Skeletal muscle tissue (tissue), 3 donors: ENCODE measurements at regions not wholly inside any gene's neighbourhood (a gene's known extent, or its start where the extent isn't known, plus 50 kb on each side); places are given as distances from the start of the nearest gene placed in this dataset.
"Not testable (repeated sequence)": the region's sequence is repeated elsewhere in the genome, so short reads cannot be mapped to it uniquely, and the experiment has no call there.

Source experiments
- H3K27ac ChIP-seq: one replicate; pipeline ENCODE4 v1.7.0; 2013; ENCODE audit warnings: mild to moderate bottlenecking, low read depth, low read length, inconsistent platforms
- H3K27me3 ChIP-seq, 3 donors: one replicate each; pipeline ENCODE4 v1.7.0; 2013; ENCODE audit warnings: low read length in 3 of 3; ENCODE audit not compliant: control insufficient read depth in 3 of 3, insufficient read depth in 3 of 3
- H3K36me3 ChIP-seq, 3 donors: one replicate each; pipeline ENCODE4 v1.7.0; 2013; ENCODE audit warnings: low read length in 3 of 3; ENCODE audit not compliant: control insufficient read depth in 3 of 3, insufficient read depth in 3 of 3
- H3K4me1 ChIP-seq, 3 donors: one replicate each; pipeline ENCODE4 v1.7.0; 2013; ENCODE audit warnings: low read length in 3 of 3, mild to moderate bottlenecking in 3 of 3; ENCODE audit not compliant: control insufficient read depth in 3 of 3, insufficient read depth in 3 of 3
- H3K4me3 ChIP-seq, 3 donors: one replicate each; pipeline ENCODE4 v1.7.0; 2013; ENCODE audit warnings: low read length in 3 of 3
- H3K9ac ChIP-seq, 3 donors: one replicate each; pipeline ENCODE4 v1.7.0; 2013; ENCODE audit warnings: low read length in 3 of 3, mild to moderate bottlenecking in 3 of 3, moderate library complexity in 2 of 3, low read depth in 1 of 3
- H3K9me3 ChIP-seq, 3 donors: one replicate each; pipeline ENCODE4 v1.7.0; 2013; ENCODE audit warnings: low read length in 3 of 3; ENCODE audit not compliant: control insufficient read depth in 3 of 3
- donor health status: Osteomylitis.

- H3K9ac ChIP-seq = no peak overlapping the region
- H3K36me3 ChIP-seq = no peaks in the 10 kb centered on the region
- H3K27ac ChIP-seq = no peak overlapping the region
- peaks cover 0 to 8% (median 0%) of the 10 kb centered on the region in 3 donors for H3K27me3 ChIP-seq
- H3K4me1 ChIP-seq = peaks cover 0 to 3% (median 0%) of the 10 kb centered on the region in 3 donors
- no peak overlapping the region for H3K4me3 ChIP-seq
- H3K9me3 ChIP-seq = no peaks in the 10 kb centered on the region
Observed at GRCh38 chr1:56132520-56132919, 446.8 kb downstream of the PLPP3 start.

DNA sequence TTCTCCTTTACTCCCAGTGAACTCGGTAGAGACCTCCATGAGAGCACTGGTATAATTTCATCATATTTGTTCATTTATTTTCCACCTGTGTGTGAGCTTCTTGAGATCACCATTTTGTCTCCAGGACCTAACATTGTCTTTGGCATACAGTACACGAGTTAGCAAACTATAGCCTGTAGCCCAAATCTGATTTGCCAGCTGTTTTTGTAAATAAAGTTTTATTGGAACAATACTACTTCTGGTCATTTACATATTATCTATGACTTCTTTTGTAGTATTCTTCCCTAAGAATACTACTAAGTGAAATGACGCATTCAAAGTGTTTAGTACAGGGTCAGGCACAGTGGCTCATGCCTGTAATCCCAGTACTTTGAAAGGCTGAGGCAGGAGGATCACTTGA is 449.5 kb downstream of the PLPP3 start:
- no peak overlapping the region for H3K27ac ChIP-seq
- H3K36me3 ChIP-seq = no peaks in the 10 kb centered on the region
- peaks cover 0 to 3% (median 0%) of the 10 kb centered on the region in 3 donors for H3K4me1 ChIP-seq
- no peaks in the 10 kb centered on the region for H3K9me3 ChIP-seq
- H3K9ac ChIP-seq = no peak overlapping the region
- peaks cover 0 to 3% (median 0%) of the 10 kb centered on the region in 3 donors for H3K27me3 ChIP-seq
- H3K4me3 ChIP-seq = no peak overlapping the region

DNA sequence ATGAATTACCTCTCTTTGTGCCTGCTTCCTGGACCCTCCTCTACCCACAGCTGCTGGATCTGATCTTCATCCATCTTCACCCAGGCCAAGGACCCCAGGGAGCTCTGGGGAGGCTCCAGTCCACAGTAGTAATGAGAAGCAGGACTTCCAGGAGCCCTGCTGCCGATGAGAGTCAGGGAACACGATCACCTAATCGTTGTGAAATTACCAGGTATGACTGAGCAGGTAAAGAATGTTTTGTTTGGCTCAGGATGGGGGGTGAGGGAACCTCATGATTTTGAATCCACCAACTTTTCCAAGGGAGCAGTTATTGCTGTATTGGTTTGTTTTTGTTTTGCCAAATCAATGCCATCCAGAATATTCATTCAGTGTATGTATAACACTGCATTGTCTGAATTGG is 454.0 kb downstream of the PLPP3 start:
- Histone ChIP-seq H3K36me3 (no peaks in the 10 kb centered on the region), H3K4me3 (no peak overlapping the region), H3K9ac (no peak overlapping the region), H3K9me3 (peaks cover 0 to 5% (median 4%) of the 10 kb centered on the region in 3 donors), H3K27ac (no peak overlapping the region), H3K27me3 (no peaks in the 10 kb centered on the region), H3K4me1 (no peaks in the 10 kb centered on the region)

GRCh38 chr1:56123826-56124225 is 455.5 kb downstream of the PLPP3 start:
- Histone ChIP-seq H3K4me1 (no peaks in the 10 kb centered on the region), H3K9ac (no peak overlapping the region), H3K9me3 (peaks cover 0 to 5% (median 4%) of the 10 kb centered on the region in 3 donors), H3K27ac (no peak overlapping the region), H3K4me3 (no peak overlapping the region), H3K27me3 (no peaks in the 10 kb centered on the region), H3K36me3 (no peaks in the 10 kb centered on the region)

DNA sequence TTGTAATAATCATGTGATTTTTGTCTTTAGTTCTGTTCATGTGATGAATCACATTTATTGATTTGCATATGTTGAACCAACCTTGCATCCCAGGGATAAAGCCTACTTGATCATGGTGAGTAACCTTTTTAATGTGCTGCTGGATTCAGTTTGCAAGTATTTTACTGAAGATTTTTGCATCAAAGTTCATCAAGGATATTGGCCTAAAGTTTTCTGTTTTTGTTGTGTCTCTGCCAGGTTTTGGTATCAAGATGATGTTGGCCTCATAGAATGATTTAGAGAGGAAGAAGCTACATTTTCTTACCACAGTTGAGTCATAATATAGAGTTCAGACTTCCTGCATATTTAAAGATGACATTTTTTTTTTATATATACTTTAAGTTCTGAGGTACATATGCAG is 455.9 kb downstream of the PLPP3 start:
- Histone ChIP-seq H3K4me1 (no peaks in the 10 kb centered on the region), H3K36me3 (no peaks in the 10 kb centered on the region), H3K9me3 (peaks cover 0 to 5% (median 4%) of the 10 kb centered on the region in 3 donors), H3K9ac (no peak overlapping the region), H3K4me3 (no peak overlapping the region), H3K27me3 (no peaks in the 10 kb centered on the region), H3K27ac (no peak overlapping the region)

DNA sequence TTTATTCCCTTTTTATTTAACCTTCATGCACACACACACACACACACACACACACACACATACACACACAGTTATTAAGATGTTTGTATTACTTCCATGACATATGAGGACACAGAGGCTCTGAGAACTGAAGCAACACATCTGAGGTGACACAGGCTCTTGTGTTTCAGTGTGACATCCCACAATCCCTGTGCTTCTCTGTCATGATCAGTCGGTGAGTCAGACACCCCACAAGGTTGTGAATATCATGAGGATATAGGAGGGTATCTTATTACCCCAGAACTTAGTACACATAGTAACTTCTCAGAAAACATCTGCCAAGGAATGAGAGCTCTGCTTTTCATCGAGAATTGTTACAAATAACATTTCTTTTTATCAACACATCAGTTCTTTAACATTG is 459.3 kb downstream of the PLPP3 start:
- Histone ChIP-seq H3K27ac (no peak overlapping the region), H3K4me3 (no peak overlapping the region), H3K9ac (no peak overlapping the region), H3K4me1 (no peaks in the 10 kb centered on the region), H3K36me3 (no peaks in the 10 kb centered on the region), H3K27me3 (no peaks in the 10 kb centered on the region), H3K9me3 (peaks cover 0 to 5% (median 4%) of the 10 kb centered on the region in 3 donors)

DNA sequence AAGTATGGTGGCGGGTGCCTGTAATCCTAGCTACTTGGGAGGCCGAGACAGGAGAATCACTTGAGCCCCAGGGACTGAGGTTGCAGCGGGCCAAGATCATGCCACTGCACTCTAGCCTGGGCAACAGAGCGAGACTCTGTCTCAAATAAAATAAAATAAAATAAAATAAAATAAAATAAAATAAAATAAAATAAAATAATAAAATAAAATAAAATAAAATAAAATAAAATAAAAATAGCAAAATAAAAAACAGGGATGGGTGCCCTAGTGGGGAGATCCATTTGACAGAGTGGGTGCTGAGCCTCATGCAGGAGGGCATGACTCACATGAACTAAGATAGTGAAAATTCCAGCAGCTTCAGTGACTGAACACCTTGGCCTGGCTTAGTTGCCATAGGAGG is 460.7 kb downstream of the PLPP3 start:
- H3K27me3 ChIP-seq, H3K36me3 ChIP-seq, H3K4me3 ChIP-seq, H3K4me1 ChIP-seq, H3K9ac ChIP-seq, H3K9me3 ChIP-seq, H3K27ac ChIP-seq: not testable (repeated sequence)

- Histone ChIP-seq H3K4me3 (no peak overlapping the region), H3K27ac (no peak overlapping the region), H3K9ac (no peak overlapping the region), H3K27me3 (no peaks in the 10 kb centered on the region), H3K9me3 (no peaks in the 10 kb centered on the region), H3K36me3 (no peaks in the 10 kb centered on the region), H3K4me1 (no peaks in the 10 kb centered on the region)
Observed at GRCh38 chr1:56115701-56116100, 463.7 kb downstream of the PLPP3 start.

DNA sequence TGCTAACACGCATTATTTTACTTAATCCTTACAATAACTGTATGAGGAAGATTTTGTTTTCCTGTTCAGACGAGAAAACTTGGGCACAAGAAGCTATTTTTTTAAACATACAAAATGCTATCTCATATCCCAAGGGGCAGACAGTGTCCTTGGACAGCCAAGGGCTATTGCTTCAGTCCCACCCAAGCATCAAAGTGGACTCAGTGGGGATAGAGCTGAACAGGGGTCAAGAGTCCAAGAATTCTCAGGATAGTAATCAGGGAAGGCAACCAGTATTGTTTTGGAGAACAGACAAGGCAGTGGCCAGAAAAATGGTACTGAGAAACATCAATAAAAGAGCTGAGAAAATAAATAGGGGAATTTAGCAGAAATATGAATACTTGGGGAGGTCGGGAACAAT is 465.7 kb downstream of the PLPP3 start:
- Histone ChIP-seq H3K9ac (no peak overlapping the region), H3K4me1 (no peaks in the 10 kb centered on the region), H3K27ac (no peak overlapping the region), H3K27me3 (no peaks in the 10 kb centered on the region), H3K9me3 (no peaks in the 10 kb centered on the region), H3K36me3 (no peaks in the 10 kb centered on the region), H3K4me3 (no peak overlapping the region)

- Histone ChIP-seq H3K9ac (no peak overlapping the region), H3K4me1 (peaks cover 0 to 4% (median 0%) of the 10 kb centered on the region in 3 donors), H3K4me3 (no peak overlapping the region), H3K9me3 (peaks cover 0 to 3% (median 0%) of the 10 kb centered on the region in 3 donors), H3K27me3 (no peaks in the 10 kb centered on the region), H3K27ac (no peak overlapping the region), H3K36me3 (no peaks in the 10 kb centered on the region)
Observed at GRCh38 chr1:56107275-56107638, 472.1 kb downstream of the PLPP3 start.
